SK-N-SH treated with all-trans-retinoic acid at 6 μM for 48 hours (cell line): ENCODE measurements at regions not wholly inside any gene's neighbourhood (a gene's known extent, or its start where the extent isn't known, plus 50 kb on each side); places are given as distances from the start of the nearest gene placed in this dataset.

Experiments
- ATAC-seq: fragments of 200-7000 bp; cut with Tn5 transposase; 3 replicates; pipeline ENCODE4 v1.9.1; 2020; ENCODE audit warnings: mild to moderate bottlenecking, moderate library complexity
- ARNTL ChIP-seq: fragments of 450-650 bp; formaldehyde crosslinking; IDR thresholded peaks from 2 replicates; pipeline ENCODE4 v1.5.0; 2020; ENCODE audit warnings: low read depth, mild to moderate bottlenecking, moderate library complexity, borderline replicate concordance
- BACH2 ChIP-seq: fragments of 250-450 bp; sonication (Bioruptor Pico); IDR thresholded peaks from 2 replicates; pipeline ENCODE4 v1.9.0; 2021; ENCODE audit warnings: mild to moderate bottlenecking, borderline replicate concordance
- CREB5 ChIP-seq: fragments of 250-450 bp; sonication (Bioruptor Pico); IDR thresholded peaks from 2 replicates; pipeline ENCODE4 v1.5.1; 2020; ENCODE audit warnings: low read depth, mild to moderate bottlenecking, moderate library complexity
- CSRNP3 ChIP-seq: fragments of 250-450 bp; sonication (Bioruptor Pico); IDR thresholded peaks from 2 replicates; pipeline ENCODE4 v1.5.1; 2021; ENCODE audit warnings: mild to moderate bottlenecking, moderate library complexity
- ESRRG ChIP-seq: fragments of 250-450 bp; sonication (Bioruptor Pico); IDR thresholded peaks from 2 replicates; pipeline ENCODE4 v1.6.1; 2021; ENCODE audit warnings: mild to moderate bottlenecking
- ISL1 ChIP-seq: fragments of 250-450 bp; sonication (Bioruptor Pico); IDR thresholded peaks from 2 replicates; pipeline ENCODE4 v2.1.2; 2022; ENCODE audit warnings: mild to moderate bottlenecking, moderate library complexity
- OSR1 ChIP-seq: fragments of 250-450 bp; sonication (Bioruptor Pico); IDR thresholded peaks from 2 replicates; pipeline ENCODE4 v1.8.0; 2022; ENCODE audit warnings: moderate library complexity, mild to moderate bottlenecking, inconsistent platforms
- POU6F1 ChIP-seq: fragments of 250-450 bp; sonication (Bioruptor Pico); IDR thresholded peaks from 2 replicates; pipeline ENCODE4 v1.8.0; 2021; ENCODE audit warnings: low read depth, mild to moderate bottlenecking, moderate library complexity, borderline replicate concordance
- PPARA ChIP-seq: fragments of 250-450 bp; sonication (Bioruptor Pico); IDR thresholded peaks from 2 replicates; pipeline ENCODE4 v1.5.0; 2020; ENCODE audit warnings: mild to moderate bottlenecking, borderline replicate concordance
- SNAI2 ChIP-seq: fragments of 250-450 bp; sonication (Bioruptor Pico); IDR thresholded peaks from 2 replicates; pipeline ENCODE4 v1.5.0; 2020; ENCODE audit warnings: mild to moderate bottlenecking, moderate library complexity
- TCF4 ChIP-seq: fragments of 250-450 bp; sonication (Bioruptor Pico); IDR thresholded peaks from 2 replicates; pipeline ENCODE4 v1.8.0; 2021; ENCODE audit warnings: mild to moderate bottlenecking, moderate library complexity, borderline replicate concordance
- TOX ChIP-seq: fragments of 250-450 bp; sonication (Bioruptor Pico); IDR thresholded peaks from 2 replicates; pipeline ENCODE4 v1.8.0; 2021; ENCODE audit warnings: mild to moderate bottlenecking, moderate library complexity, borderline replicate concordance
- ZC3H10 ChIP-seq: fragments of 250-450 bp; sonication (Bioruptor Pico); IDR thresholded peaks from 2 replicates; pipeline ENCODE4 v1.5.1; 2021; ENCODE audit warnings: mild to moderate bottlenecking, moderate library complexity
- ZFP3 ChIP-seq: fragments of 250-450 bp; sonication (Bioruptor Pico); IDR thresholded peaks from 2 replicates; pipeline ENCODE4 v1.5.0; 2020; ENCODE audit warnings: mild to moderate bottlenecking, moderate library complexity
- ZFP30 ChIP-seq: fragments of 450-650 bp; formaldehyde crosslinking; IDR thresholded peaks from 2 replicates; pipeline ENCODE4 v1.5.0; 2022; ENCODE audit warnings: mild to moderate bottlenecking, moderate library complexity
- ZNF565 ChIP-seq: fragments of 450-650 bp; formaldehyde crosslinking; conservative IDR thresholded peaks from 2 replicates; pipeline ENCODE4 v1.5.0; 2020; ENCODE audit warnings: low read depth, mild to moderate bottlenecking, moderate library complexity
- ZNF8 ChIP-seq: fragments of 450-650 bp; formaldehyde crosslinking; IDR thresholded peaks from 2 replicates; pipeline ENCODE4 v1.5.0; 2020; ENCODE audit warnings: mild to moderate bottlenecking, moderate library complexity

DNA sequence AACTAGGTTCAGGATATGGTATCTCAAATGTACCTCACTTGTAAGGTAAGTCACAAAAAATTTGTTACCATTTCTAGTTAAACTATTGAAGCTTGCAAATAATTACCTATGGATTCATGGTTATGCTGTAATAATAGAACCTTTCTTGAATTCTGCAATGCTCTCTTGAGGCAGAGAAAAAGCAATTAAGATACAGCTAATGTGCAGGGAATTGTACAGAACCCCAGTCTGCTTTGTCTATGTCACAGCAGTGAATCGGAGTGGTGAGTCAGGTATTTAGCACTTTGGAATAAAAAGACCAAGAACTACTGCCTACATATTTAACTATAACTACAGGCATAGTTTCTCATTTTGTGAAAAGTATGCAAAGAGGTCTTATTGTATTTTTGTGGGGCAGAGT is 228.7 kb upstream of the GOT2 start:
- no peak for TF ChIP-seq PPARA (CRISPR knock-in tag)
- TF ChIP-seq ZNF565: no peak
- no peak for TF ChIP-seq ZNF8 (CRISPR knock-in tag)
- TF ChIP-seq ESRRG: no peak
- TF ChIP-seq POU6F1 (CRISPR knock-in tag): no peak
- no peak for ATAC-seq

DNA sequence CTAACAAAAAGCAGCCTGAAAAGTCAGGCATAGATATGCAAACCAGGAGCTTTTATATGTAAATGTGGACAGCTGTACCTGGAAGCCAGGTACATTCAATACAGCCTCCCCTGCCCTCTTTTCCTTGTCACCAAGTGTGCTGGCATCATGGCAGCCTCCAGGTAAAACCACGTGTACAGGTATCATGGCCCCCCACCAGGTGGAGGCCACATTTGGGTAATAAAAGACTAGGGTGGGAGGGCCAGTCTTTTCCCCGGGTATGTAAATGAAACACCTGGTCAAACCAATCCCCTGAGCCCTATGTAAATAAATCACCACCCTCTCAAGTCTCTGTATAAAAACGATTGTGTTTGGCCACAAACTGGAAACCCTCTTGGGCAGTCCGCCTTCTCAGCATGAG is 226.4 kb upstream of the GOT2 start:
- TF ChIP-seq CSRNP3 (CRISPR knock-in tag) (no peak), ISL1 (CRISPR knock-in tag) (no peak), ZNF8 (CRISPR knock-in tag) (no peak), ZFP30 (CRISPR knock-in tag) (no peak), TOX (no peak), POU6F1 (CRISPR knock-in tag) (no peak), ARNTL (CRISPR knock-in tag) (no peak), BACH2 (CRISPR knock-in tag) (no peak), PPARA (CRISPR knock-in tag) (no peak), OSR1 (CRISPR knock-in tag) (no peak), ZNF565 (no peak), ZFP3 (CRISPR knock-in tag) (no peak), SNAI2 (CRISPR knock-in tag) (no peak), TCF4 (CRISPR knock-in tag) (no peak), ZC3H10 (no peak)
- ATAC-seq: no peak

DNA sequence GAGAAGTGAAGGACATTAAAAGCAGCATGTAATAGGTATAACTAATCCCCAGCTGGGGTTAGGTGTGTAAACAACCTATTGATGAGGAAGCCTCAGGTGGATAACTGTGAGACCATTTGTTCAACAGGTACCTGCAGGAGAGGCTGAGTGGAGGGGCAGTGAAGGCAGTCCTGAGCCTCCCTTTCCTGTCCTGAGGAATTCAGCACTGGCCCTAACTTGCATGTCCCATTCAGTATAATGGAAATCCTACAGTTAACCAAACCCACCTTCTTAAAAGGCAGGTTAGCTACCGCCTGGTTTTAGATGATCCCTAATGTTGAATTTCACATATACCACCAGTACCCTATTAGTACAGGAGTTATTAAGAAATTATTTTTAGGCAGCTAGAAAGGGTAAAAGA is 225.9 kb upstream of the GOT2 start:
- ATAC-seq: no peak
- TF ChIP-seq CREB5 (CRISPR knock-in tag) (no peak), TOX (no peak), ZNF8 (CRISPR knock-in tag) (no peak), CSRNP3 (CRISPR knock-in tag) (no peak)

GRCh38 chr16:58958749-58959148 is 224.6 kb upstream of the GOT2 start:
- no peak for ATAC-seq
- TF ChIP-seq PPARA (CRISPR knock-in tag) (no peak), POU6F1 (CRISPR knock-in tag) (no peak), ZNF565 (no peak), ARNTL (CRISPR knock-in tag) (no peak), BACH2 (CRISPR knock-in tag) (no peak), ZNF8 (CRISPR knock-in tag) (no peak)
